ENCODE measurements at regions not wholly inside any gene's neighbourhood (a gene's known extent, or its start where the extent isn't known, plus 50 kb on each side); places are given as distances from the start of the nearest gene placed in this dataset.
"Not testable (repeated sequence)": the region's sequence is repeated elsewhere in the genome, so short reads cannot be mapped to it uniquely, and the experiment has no call there.

DNA sequence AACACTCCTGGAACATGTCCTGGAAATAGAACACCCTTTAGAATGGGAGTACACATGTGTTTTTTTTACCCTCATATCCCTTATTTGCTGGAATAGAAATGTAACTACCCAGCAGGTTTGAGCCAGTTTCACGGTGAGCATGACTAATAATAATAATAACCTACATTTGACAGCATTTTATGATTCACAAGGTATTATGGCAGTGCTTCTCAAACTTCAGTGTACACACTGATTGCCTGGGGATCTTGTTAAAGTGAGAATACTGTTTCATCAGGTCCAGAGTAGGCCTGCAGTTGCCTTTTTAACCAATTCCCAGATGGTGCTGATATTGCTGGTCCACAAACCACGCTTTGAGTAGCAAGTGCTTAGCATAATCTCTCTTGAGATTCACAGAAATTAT, 63.9 kb downstream of the NFKBIZ start:
- TF ChIP-seq, protein P1, sequence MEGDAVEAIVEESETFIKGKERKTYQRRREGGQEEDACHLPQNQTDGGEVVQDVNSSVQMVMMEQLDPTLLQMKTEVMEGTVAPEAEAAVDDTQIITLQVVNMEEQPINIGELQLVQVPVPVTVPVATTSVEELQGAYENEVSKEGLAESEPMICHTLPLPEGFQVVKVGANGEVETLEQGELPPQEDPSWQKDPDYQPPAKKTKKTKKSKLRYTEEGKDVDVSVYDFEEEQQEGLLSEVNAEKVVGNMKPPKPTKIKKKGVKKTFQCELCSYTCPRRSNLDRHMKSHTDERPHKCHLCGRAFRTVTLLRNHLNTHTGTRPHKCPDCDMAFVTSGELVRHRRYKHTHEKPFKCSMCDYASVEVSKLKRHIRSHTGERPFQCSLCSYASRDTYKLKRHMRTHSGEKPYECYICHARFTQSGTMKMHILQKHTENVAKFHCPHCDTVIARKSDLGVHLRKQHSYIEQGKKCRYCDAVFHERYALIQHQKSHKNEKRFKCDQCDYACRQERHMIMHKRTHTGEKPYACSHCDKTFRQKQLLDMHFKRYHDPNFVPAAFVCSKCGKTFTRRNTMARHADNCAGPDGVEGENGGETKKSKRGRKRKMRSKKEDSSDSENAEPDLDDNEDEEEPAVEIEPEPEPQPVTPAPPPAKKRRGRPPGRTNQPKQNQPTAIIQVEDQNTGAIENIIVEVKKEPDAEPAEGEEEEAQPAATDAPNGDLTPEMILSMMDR (IDR thresholded peaks at IDR 0.05), result no peak
- Mint-ChIP-seq H3K4me1 (no peaks in the 10 kb centered on the region), H3K36me3 (peaks cover 0 to 4% of the 10 kb centered on the region in 2 donors), H3K27ac (no peak overlapping the region), H3K9me3 (peaks cover 0 to 12% (median 5%) of the 10 kb centered on the region in 7 donors), H3K4me3 (no peak overlapping the region), H3K27me3 (ENCODE audit: low read depth in 3 of 3) (peaks cover 0 to 2% (median 1%) of the 10 kb centered on the region in 3 donors)
- WGBS (ENCODE audit: insufficient coverage), result no CpG with 5 or more reads among the region's 2 CpGs
- no peak overlapping the region for H3K27ac ChIP-seq (ENCODE audit: low read depth in 1 of 2, low read length in 2 of 2)
- H3K79me2 ChIP-seq (ENCODE audit: insufficient read depth, low read length), result no peaks in the 10 kb centered on the region
- peaks cover 0 to 3% of the 10 kb centered on the region in 2 donors for H3K9me3 ChIP-seq (replicated peaks in 1 of 2; ENCODE audit: control insufficient read depth in 1 of 2, insufficient read depth in 1 of 2, low read length in 2 of 2)
- no peak overlapping the region for H3K9ac ChIP-seq (ENCODE audit: insufficient read depth, low read length, poor library complexity, severe bottlenecking)
- no peaks in the 10 kb centered on the region for H3K27me3 ChIP-seq (ENCODE audit: control insufficient read depth in 2 of 2, insufficient read depth in 2 of 2, low read length in 2 of 2)
- H3K4me1 ChIP-seq (ENCODE audit: control insufficient read depth in 1 of 2, insufficient read depth in 2 of 2, low read length in 2 of 2), result no peaks in the 10 kb centered on the region
- H2AFZ ChIP-seq (ENCODE audit: insufficient read depth, low read depth, low read length, poor library complexity, severe bottlenecking), result no peak overlapping the region
- H3K4me3 ChIP-seq (replicated peaks in 1 of 3; ENCODE audit: low read depth in 2 of 3, low read length in 3 of 3), result no peak overlapping the region
- no peak for DNase-seq
- H3K36me3 ChIP-seq (replicated peaks in 1 of 2; ENCODE audit: control insufficient read depth in 1 of 2, insufficient read depth in 2 of 2, low read length in 2 of 2), result no peaks in the 10 kb centered on the region
- H4K20me1 ChIP-seq (ENCODE audit: insufficient read depth, low read length), result no peaks in the 10 kb centered on the region
- H3K4me2 ChIP-seq (replicated peaks; ENCODE audit: extremely low read depth, low read length, poor library complexity, severe bottlenecking), result no peak overlapping the region
- intact Hi-C loops (cut with micrococcal nuclease), result no loop called here

DNA sequence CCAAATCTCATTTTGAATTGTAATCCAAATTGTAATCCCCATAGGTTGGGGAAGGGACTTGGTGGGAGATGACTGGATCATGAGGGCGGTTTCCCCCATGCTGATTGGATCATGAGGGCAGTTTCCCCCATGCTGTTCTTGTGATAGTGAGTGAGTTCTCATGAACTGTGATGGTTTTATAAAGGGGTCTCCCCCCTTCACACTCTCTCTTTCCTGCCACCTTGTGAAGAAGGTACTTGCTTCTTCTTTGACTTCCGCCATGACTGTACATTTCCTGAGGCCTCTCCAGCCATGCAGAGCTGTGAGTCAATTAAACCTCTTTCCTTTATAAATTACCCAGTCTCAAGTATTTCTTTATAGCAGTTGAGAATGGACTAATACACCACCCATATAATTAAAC, 68.4 kb downstream of the NFKBIZ start:
- H3K36me3 Mint-ChIP-seq; H3K4me3 ChIP-seq (replicated peaks in 1 of 3; ENCODE audit: low read depth in 2 of 3, low read length in 3 of 3); H3K79me2 ChIP-seq (ENCODE audit: insufficient read depth, low read length); H3K9ac ChIP-seq (ENCODE audit: insufficient read depth, low read length, poor library complexity, severe bottlenecking); H2AFZ ChIP-seq (ENCODE audit: insufficient read depth, low read depth, low read length, poor library complexity, severe bottlenecking); H3K27ac ChIP-seq (ENCODE audit: low read depth in 1 of 2, low read length in 2 of 2); H3K27me3 Mint-ChIP-seq (ENCODE audit: low read depth in 3 of 3); DNase-seq; H3K4me3 Mint-ChIP-seq; H3K4me1 Mint-ChIP-seq; H3K36me3 ChIP-seq (replicated peaks in 1 of 2; ENCODE audit: control insufficient read depth in 1 of 2, insufficient read depth in 2 of 2, low read length in 2 of 2); H3K4me2 ChIP-seq (replicated peaks; ENCODE audit: extremely low read depth, low read length, poor library complexity, severe bottlenecking); H3K27me3 ChIP-seq (ENCODE audit: control insufficient read depth in 2 of 2, insufficient read depth in 2 of 2, low read length in 2 of 2); H3K9me3 ChIP-seq (replicated peaks in 1 of 2; ENCODE audit: control insufficient read depth in 1 of 2, insufficient read depth in 1 of 2, low read length in 2 of 2); H3K27ac Mint-ChIP-seq; intact Hi-C loops (cut with micrococcal nuclease); H3K4me1 ChIP-seq (ENCODE audit: control insufficient read depth in 1 of 2, insufficient read depth in 2 of 2, low read length in 2 of 2); H4K20me1 ChIP-seq (ENCODE audit: insufficient read depth, low read length): not testable (repeated sequence)
- H3K9me3 Mint-ChIP-seq, result peaks cover 0 to 23% (median 14%) of the 10 kb centered on the region in 7 donors
- no CpG with 5 or more reads among the region's 2 CpGs for WGBS (ENCODE audit: insufficient coverage)

DNA sequence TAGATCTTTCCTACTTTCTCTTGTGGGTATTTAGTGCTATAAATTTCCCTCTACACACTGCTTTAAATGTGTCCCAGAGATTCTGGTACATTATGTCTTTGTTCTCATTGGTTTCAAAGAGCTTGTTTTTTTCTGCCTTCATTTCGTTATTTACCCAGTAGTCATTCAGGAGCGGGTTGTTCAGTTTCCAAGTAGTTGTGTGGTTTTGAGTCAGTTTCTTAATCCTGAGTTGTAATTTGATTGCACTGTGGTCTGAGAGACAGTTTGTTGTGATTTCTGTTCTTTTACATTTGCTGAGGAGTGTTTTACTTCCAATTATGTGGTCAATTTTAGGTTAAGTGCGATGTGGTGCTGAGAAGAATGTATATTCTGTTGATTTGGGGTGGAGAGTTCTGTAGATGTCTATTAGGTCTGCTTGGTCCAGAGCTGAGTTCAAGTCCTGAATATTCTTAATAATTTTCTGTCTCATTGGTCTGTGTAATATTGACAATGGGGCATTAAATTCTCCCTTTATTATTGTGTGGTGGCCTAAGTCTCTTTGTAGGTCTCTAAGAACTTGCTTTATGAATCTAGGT, 72.9 kb downstream of the NFKBIZ start:
- H3K36me3 Mint-ChIP-seq; H4K20me1 ChIP-seq (ENCODE audit: insufficient read depth, low read length); H3K4me3 ChIP-seq (replicated peaks in 1 of 3; ENCODE audit: low read depth in 2 of 3, low read length in 3 of 3); H3K4me3 Mint-ChIP-seq; H2AFZ ChIP-seq (ENCODE audit: insufficient read depth, low read depth, low read length, poor library complexity, severe bottlenecking); DNase-seq; H3K9me3 ChIP-seq (replicated peaks in 1 of 2; ENCODE audit: control insufficient read depth in 1 of 2, insufficient read depth in 1 of 2, low read length in 2 of 2); H3K27me3 ChIP-seq (ENCODE audit: control insufficient read depth in 2 of 2, insufficient read depth in 2 of 2, low read length in 2 of 2); H3K36me3 ChIP-seq (replicated peaks in 1 of 2; ENCODE audit: control insufficient read depth in 1 of 2, insufficient read depth in 2 of 2, low read length in 2 of 2); H3K9ac ChIP-seq (ENCODE audit: insufficient read depth, low read length, poor library complexity, severe bottlenecking); H3K27me3 Mint-ChIP-seq (ENCODE audit: low read depth in 3 of 3); H3K27ac ChIP-seq (ENCODE audit: low read depth in 1 of 2, low read length in 2 of 2); intact Hi-C loops (cut with micrococcal nuclease); H3K4me2 ChIP-seq (replicated peaks; ENCODE audit: extremely low read depth, low read length, poor library complexity, severe bottlenecking); H3K79me2 ChIP-seq (ENCODE audit: insufficient read depth, low read length): not testable (repeated sequence)
- WGBS (ENCODE audit: insufficient coverage), result 82% methylated on average over 2 of the region's 3 CpGs
- peak overlapping the region in 1 of 7 donors; percentile 25 for H3K27ac Mint-ChIP-seq
- H3K4me1 Mint-ChIP-seq, result peaks cover 19% of the 10 kb centered on the region
- H3K9me3 Mint-ChIP-seq, result peaks cover 0 to 20% (median 11%) of the 10 kb centered on the region in 7 donors
- H3K4me1 ChIP-seq (ENCODE audit: control insufficient read depth in 1 of 2, insufficient read depth in 2 of 2, low read length in 2 of 2), result peaks cover 8 to 15% of the 10 kb centered on the region in 2 donors

DNA sequence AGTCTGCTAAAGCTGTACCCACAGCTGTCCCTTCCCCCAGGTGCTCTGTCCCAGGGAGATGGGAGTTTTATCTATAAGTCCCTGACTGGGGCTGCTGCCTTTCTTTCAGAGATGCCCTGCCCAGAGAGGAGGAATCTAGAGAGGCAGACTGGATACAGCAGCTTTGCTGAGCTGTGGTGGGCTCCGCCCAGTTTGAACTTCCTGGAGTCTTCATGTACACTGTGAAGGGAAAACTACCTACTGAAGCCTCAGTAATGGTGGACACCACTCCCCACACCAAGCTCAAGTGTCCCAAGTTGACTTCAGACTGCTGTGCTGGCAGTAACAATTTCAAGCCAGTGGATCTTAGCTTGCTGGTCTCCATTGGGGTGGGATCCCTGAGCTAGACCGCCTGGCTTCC, 75.3 kb downstream of the NFKBIZ start:
- 100% methylated on average over 1 of the region's 2 CpGs for WGBS (ENCODE audit: insufficient coverage)
- H3K4me1 ChIP-seq (ENCODE audit: control insufficient read depth in 1 of 2, insufficient read depth in 2 of 2, low read length in 2 of 2), result peaks cover 8 to 15% of the 10 kb centered on the region in 2 donors
- H3K4me2 ChIP-seq (replicated peaks; ENCODE audit: extremely low read depth, low read length, poor library complexity, severe bottlenecking); H3K27me3 Mint-ChIP-seq (ENCODE audit: low read depth in 3 of 3); H3K4me3 Mint-ChIP-seq; H3K9me3 ChIP-seq (replicated peaks in 1 of 2; ENCODE audit: control insufficient read depth in 1 of 2, insufficient read depth in 1 of 2, low read length in 2 of 2); H3K4me3 ChIP-seq (replicated peaks in 1 of 3; ENCODE audit: low read depth in 2 of 3, low read length in 3 of 3); H3K27ac ChIP-seq (ENCODE audit: low read depth in 1 of 2, low read length in 2 of 2); H4K20me1 ChIP-seq (ENCODE audit: insufficient read depth, low read length); H3K79me2 ChIP-seq (ENCODE audit: insufficient read depth, low read length); H3K36me3 Mint-ChIP-seq; H3K27me3 ChIP-seq (ENCODE audit: control insufficient read depth in 2 of 2, insufficient read depth in 2 of 2, low read length in 2 of 2); H3K36me3 ChIP-seq (replicated peaks in 1 of 2; ENCODE audit: control insufficient read depth in 1 of 2, insufficient read depth in 2 of 2, low read length in 2 of 2); intact Hi-C loops (cut with micrococcal nuclease); DNase-seq; H3K9ac ChIP-seq (ENCODE audit: insufficient read depth, low read length, poor library complexity, severe bottlenecking): not testable (repeated sequence)
- Mint-ChIP-seq H3K27ac (peak overlapping the region in 4 of 7 donors; percentile 5 to 66 (median 38)), H3K9me3 (peaks cover 0 to 18% (median 3%) of the 10 kb centered on the region in 7 donors), H3K4me1 (peaks cover 23% of the 10 kb centered on the region)
- H2AFZ ChIP-seq (ENCODE audit: insufficient read depth, low read depth, low read length, poor library complexity, severe bottlenecking), result peak overlapping the region; percentile 71
